Stimulated activated CD8-positive, alpha-beta memory T cell treated with anti-CD3 and anti-CD28 coated beads, Interleukin-4, amount 100 ng/mL, for 1 hour (primary cell): ENCODE measurements at regions not wholly inside any gene's neighbourhood (a gene's known extent, or its start where the extent isn't known, plus 50 kb on each side); places are given as distances from the start of the nearest gene placed in this dataset.

Experiments
- DNase-seq, 2 donors: peaks; one replicate each; pipeline ENCODE4 v3.0.0-alpha.2; 2020; ENCODE audit warnings: low read depth in 2 of 2, low spot score in 1 of 2

DNA sequence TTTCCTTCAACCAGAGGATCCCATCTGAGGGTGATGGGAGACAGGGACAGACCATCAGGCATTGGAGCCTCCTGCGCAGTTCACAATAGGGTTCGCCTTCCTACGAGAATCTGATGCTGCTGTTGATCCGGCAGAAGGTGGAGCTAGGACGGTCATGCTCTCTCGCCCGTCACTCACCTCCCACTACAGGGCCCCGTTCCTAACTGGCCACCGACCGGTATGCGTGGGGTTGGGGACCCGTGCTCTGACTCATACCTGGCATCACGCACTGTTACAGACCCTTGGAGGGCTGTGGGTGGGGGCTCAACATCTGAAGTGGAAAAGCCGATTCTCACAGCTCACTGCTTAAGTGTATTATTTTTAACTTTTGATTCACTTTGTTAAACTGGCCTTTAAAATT, 402.3 kb downstream of the BRD1 start:
- DNase-seq = no peak

GRCh38 chr22:49424893-49425270, 402.8 kb downstream of the BRD1 start:
- no peak for DNase-seq

DNA sequence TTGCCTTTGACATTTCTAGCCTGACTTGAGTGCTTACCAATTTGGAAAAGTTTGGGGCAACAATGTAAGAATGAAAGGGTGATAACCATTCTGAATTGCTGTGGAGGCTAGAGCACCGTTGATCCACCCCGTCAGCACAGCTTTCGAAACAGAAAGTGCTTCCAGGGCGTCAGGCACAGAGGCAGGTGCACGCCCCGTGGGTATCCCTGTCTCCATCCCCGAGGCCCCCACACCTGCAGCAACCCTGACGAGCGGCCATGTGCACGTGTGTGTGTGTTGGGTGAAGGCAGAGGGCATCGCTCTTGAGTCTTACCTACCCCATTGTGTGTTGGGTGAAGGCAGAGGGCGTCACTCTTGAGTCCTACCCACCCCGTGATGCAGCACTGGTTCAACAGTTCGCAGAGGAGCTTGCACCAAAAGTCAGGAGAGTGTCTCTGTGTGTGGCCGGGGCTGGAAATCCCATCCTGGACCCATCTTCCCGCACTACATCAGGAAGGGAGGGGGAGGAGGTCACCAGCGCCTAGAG, 404.5 kb downstream of the BRD1 start:
- DNase-seq = no peak

DNA sequence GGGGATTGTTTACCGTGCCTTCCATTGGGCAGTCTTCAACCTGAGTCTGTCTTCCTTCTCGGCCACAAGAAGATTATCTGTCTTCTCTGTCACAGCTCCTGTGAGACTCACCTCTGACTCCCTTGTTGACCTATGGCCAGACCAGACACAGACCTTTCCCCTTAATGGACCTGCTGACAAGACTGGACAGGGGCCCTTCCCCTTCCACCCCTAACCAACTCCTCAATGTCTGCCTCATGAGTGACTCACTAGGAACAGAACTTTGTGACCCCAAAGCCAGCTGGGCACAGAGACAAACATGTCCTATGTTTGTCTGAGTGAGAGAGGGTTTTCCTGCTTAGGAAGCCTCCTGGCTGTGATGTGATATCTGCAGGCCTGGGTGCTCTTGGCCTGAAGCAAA, 405.0 kb downstream of the BRD1 start:
- no peak for DNase-seq

DNA sequence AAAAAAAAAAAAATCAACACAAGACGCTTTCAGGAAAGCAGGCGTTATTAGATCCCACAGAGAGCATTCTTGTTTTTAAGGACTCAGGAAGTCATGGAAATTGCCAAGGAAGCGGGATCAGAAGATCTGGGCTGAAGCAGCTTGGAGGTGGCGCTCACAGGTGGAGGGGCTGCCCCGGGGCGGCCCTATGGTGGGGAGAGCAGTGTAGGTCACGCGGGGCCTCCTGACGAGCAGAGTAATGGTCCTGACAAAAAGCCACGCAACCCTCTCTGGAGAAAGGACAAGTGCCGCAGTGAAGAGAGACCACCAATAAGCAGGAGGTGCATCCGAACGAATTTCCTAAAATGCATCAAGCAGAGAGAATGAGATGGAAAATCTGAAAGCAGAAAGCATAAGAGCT, 407.0 kb downstream of the BRD1 start:
- no peak for DNase-seq

DNA sequence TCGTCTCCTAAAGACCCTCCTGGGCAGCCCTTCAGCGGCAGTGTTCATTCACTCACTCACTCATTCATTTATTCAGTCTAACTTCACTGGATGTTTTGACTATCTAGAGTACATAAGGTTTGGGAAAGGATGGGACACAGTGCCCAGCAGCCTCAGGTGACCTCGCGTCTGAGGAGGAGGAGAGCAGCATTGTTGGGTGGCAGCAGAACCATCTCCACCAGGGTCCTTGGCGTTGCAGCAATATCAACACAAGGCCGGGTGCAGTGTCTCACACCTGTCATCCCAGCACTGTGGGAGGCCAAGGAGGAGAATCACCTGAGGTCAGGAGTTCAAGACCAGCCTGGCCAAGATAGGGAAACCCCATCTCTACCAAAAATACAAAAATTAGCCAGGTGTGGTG, 408.0 kb downstream of the BRD1 start:
- DNase-seq = no peak

GRCh38 chr22:49418943-49419342, 408.7 kb downstream of the BRD1 start:
- no peak for DNase-seq

DNA sequence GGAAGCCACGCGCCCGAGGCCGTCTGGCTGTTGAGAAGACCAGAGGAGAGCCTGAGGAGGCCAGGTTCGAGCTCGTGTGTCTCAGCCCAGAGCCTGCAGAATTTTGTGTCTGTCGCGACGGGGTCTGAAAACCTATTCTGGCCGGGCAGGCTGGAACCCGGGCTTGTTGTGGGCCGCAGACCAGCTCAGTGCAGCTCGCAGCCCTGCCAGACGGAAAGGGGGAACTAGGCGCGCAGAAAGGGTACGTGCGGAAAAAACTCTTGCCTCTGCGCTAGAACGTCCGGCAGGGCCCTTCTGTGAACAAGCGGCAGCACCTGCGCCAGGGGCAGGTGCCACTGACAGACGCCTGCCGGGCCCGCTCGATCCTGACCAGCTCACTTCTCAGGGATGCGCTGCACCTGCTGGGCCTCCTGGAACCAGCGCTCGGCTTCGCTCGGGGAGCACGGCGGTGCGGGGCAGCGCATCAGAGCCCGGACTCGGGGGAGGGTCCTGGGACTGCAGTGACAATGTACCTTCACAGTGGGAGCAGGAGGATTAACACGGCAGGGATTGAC, 409.3 kb downstream of the BRD1 start:
- DNase-seq = no peak

DNA sequence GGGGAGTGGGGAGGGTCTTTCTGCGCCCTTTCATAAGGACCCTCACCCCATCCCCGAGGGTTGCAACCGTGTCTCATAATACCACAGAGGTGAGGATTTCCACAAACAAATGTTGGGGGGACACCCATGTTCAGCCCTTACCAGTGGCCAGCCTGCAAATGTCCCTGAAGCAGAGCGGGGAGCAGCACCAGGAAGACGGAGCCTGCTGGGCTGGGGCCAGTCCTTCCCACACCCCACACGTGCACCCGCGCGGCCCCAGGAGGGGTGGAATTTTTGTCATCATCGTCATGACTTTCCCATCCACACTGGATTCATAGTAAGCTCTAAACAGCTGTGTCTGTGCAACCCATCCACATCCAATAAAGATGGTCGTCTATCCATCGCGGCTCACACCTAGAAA, 409.8 kb downstream of the BRD1 start:
- no peak for DNase-seq

GRCh38 chr22:49417326-49417725, 410.3 kb downstream of the BRD1 start:
- DNase-seq = no peak

DNA sequence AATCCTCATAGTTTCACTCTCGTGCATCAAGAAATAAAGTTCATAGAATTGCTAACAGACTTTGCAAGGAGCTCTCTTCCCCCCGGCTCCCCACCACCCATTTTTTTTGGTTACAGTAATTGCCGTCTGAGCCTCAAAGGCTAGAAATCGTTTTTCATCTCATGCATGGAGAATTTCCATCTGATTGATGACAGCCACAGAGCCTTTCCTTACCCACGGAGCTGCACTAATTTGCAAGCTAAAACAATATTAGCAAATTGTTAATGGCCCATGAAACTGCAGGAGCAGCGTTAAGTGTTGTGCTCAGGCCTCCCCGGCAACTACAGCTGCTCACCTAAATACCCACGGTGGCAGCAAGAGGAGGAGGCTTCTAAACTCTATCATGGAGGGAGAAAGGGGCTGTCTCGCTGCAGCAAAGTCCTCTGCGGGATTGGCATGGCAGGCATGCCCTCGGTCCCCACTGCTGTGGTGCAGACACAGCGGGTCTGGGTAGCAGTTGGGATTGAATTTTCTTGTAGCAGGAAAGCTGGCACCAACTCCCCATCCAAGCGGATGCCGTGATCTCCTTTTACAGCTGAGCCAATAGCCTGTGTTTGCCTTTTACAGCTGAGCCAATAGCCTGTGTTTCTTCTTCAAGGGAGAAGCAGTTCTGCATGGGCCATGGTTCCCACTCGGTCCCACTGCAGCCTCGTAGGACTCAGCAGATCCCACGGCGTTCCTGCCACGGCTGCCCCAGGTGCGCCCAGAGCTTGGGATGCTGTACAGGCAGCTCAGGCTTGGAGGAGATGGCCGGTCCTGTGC, 412.3 kb downstream of the BRD1 start:
- DNase-seq = no peak

DNA sequence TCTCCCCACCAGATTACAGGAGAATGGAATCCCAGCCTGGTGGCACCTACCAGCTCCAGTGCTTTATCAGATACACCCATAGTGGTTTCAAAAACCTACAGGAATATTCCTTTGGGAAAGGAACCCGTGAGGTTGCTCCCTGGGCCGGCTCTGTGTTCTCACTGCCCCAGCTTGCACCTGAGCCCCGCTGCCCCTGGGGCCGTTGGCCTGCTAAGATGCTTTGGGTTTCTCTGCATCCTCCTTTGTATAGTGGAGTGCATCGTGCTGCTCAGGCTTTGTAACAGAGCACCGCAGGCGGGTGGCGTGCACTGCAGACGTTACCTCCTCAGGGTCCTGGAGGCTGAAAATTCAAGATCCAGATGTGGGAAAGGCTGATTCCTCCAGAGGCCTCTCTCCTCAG, 414.1 kb downstream of the BRD1 start:
- no peak for DNase-seq

GRCh38 chr22:49413146-49413545, 414.5 kb downstream of the BRD1 start:
- DNase-seq = no peak

DNA sequence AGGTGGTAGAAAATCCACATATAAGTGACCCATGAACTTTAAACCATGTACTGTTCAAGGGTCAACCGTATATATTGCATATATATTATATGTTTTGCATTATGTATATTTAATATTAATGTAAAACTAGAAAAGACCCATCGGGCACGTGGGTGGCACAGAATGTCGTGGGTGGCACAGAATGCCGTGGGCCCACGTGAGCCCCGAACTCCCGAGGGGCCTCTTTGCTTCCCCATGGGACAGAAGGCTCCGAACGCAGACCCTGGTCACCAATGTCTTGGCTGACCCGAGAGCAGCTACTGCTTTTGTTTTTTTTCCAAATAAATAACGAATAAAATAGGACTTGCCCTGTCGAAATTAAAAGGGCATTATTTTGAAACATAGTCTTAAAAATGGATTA, 415.4 kb downstream of the BRD1 start:
- no peak for DNase-seq

- DNase-seq = no peak
These were observed 416.4 kb downstream of the BRD1 start for GRCh38 chr22:49411236-49411635.

DNA sequence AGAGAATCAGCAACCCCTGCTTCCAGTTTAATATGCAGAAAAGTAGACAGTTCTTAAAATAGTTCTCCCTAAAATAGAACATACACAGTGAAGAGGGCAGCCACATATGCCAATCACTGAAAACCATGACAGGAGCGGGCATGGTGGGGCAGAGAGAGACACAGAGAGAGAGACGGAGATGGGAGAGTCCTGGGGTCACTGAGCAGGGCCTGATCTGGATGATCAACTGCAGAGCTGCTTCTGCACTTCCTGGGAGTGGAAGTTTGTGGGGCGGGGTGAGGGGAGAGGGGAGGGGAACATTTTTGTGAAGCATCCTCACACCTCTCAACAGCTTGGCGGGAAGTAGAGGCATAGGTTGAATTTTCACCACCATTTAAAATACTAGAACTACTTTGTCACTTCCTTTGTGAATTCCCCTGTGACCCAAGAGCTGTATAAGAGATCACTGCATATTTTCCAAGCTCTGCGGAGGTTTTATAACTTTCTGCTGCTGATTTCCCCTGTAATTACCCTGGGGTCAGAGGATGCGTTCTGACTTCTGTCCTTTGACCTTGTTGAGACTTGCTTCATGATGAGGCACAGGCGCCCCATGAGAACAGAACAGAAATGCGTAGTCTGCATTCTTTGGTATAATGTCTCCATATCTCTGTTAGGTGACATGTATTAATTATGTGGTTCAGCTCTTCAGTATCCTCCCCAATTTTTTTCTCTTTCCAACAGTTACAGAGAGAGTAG, 419.4 kb downstream of the BRD1 start:
- DNase-seq = no peak

GRCh38 chr22:49406879-49407587, 420.6 kb downstream of the BRD1 start:
- DNase-seq = no peak

- no peak for DNase-seq
These were observed 421.5 kb downstream of the BRD1 start for GRCh38 chr22:49406047-49406650.

DNA sequence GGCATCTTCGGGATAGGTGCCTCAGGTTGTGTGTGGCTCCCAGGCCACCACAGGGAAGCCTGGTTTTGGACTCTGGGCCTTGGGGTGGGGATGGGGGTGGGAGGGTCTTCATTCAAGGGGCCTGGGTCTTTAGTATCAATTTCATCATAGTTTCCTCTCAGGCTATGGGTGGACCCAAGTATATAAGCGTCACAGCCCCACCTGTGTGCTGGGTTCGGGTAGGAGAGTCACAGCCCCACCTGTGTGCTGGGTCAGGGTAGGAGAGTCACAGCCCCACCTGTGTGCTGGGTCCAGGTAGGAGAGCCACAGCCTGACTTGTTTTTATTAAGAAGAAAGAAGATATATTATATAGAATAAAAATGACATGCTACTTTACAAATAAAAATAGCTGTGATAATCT, 422.1 kb downstream of the BRD1 start:
- DNase-seq = no peak

GRCh38 chr22:49404576-49405241, 423.0 kb downstream of the BRD1 start:
- no peak for DNase-seq

- DNase-seq = no peak
These were observed 423.7 kb downstream of the BRD1 start for GRCh38 chr22:49404020-49404419.
